H1 (cell line): ENCODE measurements at regions not wholly inside any gene's neighbourhood (a gene's known extent, or its start where the extent isn't known, plus 50 kb on each side); places are given as distances from the start of the nearest gene placed in this dataset.

Experiments used
- CHD2 ChIP-seq: IDR thresholded peaks from 2 replicates; pipeline ENCODE4 v1.6.1; 2012; ENCODE audit warnings: low read length, improper control_type of control experiment
- RAD21 ChIP-seq, 2 experiments: IDR thresholded peaks in 1 of 2; conservative IDR thresholded peaks in 1 of 2; 2 replicates each; pipeline ENCODE4 v1.6.1; 2011; ENCODE audit warnings: low read depth in 2 of 2, low read length in 2 of 2, improper control_type of control experiment in 1 of 2, inconsistent platforms in 1 of 2, mild to moderate bottlenecking in 1 of 2, moderate library complexity in 1 of 2
- TF ChIP-seq, protein P1 (sequence below), 3 experiments: IDR thresholded peaks; 1 replicate in 2 of 3; 2 replicates in 1 of 3; pipeline versions ENCODE4 v1.5.1 to v1.6.1; 2011; ENCODE audit warnings: low read length in 3 of 3, mild to moderate bottlenecking in 3 of 3, inconsistent platforms in 2 of 3, low read depth in 1 of 3, moderate library complexity in 1 of 3; ENCODE audit not compliant: insufficient read depth in 1 of 3; ENCODE audit errors: control extremely low read depth in 1 of 3

DNA sequence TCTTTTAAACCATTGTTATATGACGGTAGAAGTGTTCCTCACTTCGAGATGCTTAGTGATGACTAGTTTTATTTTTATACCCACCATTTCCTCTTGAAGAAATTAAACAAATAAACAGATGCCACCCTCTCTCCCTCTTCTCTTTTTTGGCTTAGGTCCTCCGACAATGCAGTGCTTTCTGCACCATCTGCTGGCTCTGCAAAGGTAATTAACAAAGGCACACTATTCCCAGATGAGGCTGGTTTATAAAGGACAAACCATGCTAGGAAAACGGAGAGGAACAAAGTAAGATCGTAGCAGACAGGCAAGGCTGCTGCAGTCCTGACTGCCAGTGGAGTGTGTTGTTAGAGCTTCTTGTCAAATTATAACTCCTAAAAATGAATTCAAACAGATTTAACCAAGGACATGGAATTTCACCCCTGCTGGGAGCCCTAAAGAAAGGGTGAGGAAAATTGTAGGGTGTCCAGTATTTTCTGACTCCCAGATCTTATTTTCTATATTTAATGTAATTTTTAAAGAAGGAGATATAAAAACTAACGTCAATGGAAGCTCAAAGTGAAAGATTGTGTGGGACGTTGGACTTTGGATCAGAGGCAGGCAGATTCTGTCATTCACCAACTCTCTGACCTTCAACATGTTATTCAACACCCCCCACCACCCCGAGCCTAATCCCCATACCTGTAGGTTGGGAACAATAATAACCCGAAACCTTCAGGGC, 142.1 kb downstream of the CPEB2 start:
- no peak for TF ChIP-seq CHD2
- TF ChIP-seq, protein P1, sequence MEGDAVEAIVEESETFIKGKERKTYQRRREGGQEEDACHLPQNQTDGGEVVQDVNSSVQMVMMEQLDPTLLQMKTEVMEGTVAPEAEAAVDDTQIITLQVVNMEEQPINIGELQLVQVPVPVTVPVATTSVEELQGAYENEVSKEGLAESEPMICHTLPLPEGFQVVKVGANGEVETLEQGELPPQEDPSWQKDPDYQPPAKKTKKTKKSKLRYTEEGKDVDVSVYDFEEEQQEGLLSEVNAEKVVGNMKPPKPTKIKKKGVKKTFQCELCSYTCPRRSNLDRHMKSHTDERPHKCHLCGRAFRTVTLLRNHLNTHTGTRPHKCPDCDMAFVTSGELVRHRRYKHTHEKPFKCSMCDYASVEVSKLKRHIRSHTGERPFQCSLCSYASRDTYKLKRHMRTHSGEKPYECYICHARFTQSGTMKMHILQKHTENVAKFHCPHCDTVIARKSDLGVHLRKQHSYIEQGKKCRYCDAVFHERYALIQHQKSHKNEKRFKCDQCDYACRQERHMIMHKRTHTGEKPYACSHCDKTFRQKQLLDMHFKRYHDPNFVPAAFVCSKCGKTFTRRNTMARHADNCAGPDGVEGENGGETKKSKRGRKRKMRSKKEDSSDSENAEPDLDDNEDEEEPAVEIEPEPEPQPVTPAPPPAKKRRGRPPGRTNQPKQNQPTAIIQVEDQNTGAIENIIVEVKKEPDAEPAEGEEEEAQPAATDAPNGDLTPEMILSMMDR (IDR thresholded peaks at IDR 0.05; ENCODE audit: control extremely low read depth in 1 of 3, insufficient read depth in 1 of 3, low read depth in 1 of 3, low read length in 3 of 3), result no peak
- TF ChIP-seq RAD21 (IDR thresholded peaks at IDR 0.05 in 1 of 2, conservative IDR thresholded peaks at IDR 0.05 in 1 of 2; ENCODE audit: low read depth in 2 of 2, low read length in 2 of 2), result peak; percentile 29 to 47; a peak in 3 of 4 replicates
